GM06990 (cell line): ENCODE measurements at regions not wholly inside any gene's neighbourhood (a gene's known extent, or its start where the extent isn't known, plus 50 kb on each side); places are given as distances from the start of the nearest gene placed in this dataset.
A peak's percentile ranks its signal among the peaks of the same experiment; 100 is the strongest.

Experiments
- DNase-seq: peaks from one replicate; pipeline ENCODE4 v3.0.0-alpha.2; 2011; ENCODE audit not compliant: insufficient read length; ENCODE audit errors: extremely low read depth
- H3K27me3 ChIP-seq: replicated peaks from 2 replicates; pipeline ENCODE4 v1.6.0; 2011; ENCODE audit warnings: low read length; ENCODE audit not compliant: control insufficient read depth, insufficient read depth
- H3K36me3 ChIP-seq: 2 replicates; pipeline ENCODE4 v1.5.1; 2011; ENCODE audit warnings: low read length; ENCODE audit not compliant: control insufficient read depth, insufficient read depth
- H3K4me3 ChIP-seq: replicated peaks from 2 replicates; pipeline ENCODE4 v1.5.1; 2011; ENCODE audit warnings: low read depth, mild to moderate bottlenecking, control low read depth, low read length
- TF ChIP-seq, protein P1 (sequence below): IDR thresholded peaks from 2 replicates; pipeline ENCODE4 v1.5.1; 2011; ENCODE audit warnings: low read length, control low read depth, mild to moderate bottlenecking, inconsistent platforms; ENCODE audit not compliant: insufficient read depth, poor library complexity, severe bottlenecking

DNA sequence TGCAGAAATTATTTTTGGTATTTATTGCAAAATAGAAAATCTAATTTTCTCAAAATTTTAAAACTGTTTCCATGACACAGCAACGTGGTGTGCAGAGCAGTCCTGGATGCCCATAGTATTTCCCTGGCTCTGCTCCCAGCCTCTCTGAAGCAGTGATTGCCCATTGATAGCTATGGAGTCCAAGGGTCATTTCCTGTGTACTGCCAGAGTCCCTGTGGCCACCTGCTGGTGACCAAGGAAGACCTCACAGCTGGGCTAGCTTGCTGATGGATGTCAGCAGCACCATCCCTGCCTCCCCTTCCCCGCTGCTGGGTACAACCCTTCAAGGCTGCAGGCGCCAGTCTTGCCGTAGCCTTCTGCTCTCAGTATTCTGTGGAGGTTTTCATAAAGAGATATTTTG lies 184.1 kb downstream of the DIRAS2 start:
- Histone ChIP-seq H3K36me3 (no peaks in the 10 kb centered on the region; the same call in 1 of the 2 replicates), H3K27me3 (0 out of 2 replicates have a peak, but pooled peaks cover 1% of the 10 kb centered on the region), H3K4me3 (no peak overlapping the region)
- no peak for DNase-seq
- TF ChIP-seq, protein P1, sequence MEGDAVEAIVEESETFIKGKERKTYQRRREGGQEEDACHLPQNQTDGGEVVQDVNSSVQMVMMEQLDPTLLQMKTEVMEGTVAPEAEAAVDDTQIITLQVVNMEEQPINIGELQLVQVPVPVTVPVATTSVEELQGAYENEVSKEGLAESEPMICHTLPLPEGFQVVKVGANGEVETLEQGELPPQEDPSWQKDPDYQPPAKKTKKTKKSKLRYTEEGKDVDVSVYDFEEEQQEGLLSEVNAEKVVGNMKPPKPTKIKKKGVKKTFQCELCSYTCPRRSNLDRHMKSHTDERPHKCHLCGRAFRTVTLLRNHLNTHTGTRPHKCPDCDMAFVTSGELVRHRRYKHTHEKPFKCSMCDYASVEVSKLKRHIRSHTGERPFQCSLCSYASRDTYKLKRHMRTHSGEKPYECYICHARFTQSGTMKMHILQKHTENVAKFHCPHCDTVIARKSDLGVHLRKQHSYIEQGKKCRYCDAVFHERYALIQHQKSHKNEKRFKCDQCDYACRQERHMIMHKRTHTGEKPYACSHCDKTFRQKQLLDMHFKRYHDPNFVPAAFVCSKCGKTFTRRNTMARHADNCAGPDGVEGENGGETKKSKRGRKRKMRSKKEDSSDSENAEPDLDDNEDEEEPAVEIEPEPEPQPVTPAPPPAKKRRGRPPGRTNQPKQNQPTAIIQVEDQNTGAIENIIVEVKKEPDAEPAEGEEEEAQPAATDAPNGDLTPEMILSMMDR, result peak; percentile 20

DNA sequence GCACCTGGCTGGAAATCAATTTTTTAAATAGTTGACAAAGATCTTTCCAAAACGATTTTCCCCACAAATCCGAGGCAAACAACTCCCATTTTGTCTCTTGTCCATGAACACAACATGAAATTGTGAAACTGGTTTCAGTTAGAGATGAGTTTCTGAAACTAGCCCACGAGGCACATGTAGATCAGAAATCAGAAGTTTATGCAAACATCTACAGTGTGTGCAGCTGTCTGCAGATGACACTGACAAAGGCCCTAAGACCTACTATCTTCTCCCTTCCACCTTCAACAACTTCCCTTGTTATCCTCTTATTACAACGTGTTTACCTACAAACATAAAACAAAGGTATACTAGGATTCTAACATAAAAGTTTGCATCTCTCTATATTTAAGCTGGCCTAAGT lies 183.3 kb downstream of the DIRAS2 start:
- TF ChIP-seq, protein P1, result no peak
- DNase-seq, result no peak
- Histone ChIP-seq H3K36me3 (no peaks in the 10 kb centered on the region; the same call in 1 of the 2 replicates), H3K4me3 (no peak overlapping the region), H3K27me3 (0 out of 2 replicates have a peak, but pooled peaks cover 1% of the 10 kb centered on the region)

DNA sequence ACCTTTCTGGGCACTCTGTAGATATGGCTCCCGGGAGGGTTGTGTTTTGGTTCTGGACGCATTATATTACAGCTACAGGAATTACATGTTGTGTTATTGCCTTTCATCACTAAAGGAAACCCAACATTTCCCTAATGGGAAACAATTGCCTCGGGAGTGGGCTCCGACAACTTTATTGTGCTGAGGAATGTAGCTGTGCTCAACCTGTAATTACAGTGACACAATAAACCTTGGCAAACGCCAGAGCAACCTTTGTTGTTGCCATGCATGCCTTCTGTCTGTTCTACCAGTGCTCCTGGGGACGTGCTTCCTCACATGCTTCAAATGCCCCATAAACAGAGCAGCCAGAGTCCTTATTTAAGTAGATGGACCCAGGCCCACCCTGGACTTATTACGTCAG lies 182.4 kb downstream of the DIRAS2 start:
- Histone ChIP-seq H3K4me3 (no peak overlapping the region), H3K27me3 (0 out of 2 replicates have a peak, but pooled peaks cover 1% of the 10 kb centered on the region), H3K36me3 (no peaks in the 10 kb centered on the region; the same call in 1 of the 2 replicates)
- TF ChIP-seq, protein P1, result no peak
- no peak for DNase-seq

DNA sequence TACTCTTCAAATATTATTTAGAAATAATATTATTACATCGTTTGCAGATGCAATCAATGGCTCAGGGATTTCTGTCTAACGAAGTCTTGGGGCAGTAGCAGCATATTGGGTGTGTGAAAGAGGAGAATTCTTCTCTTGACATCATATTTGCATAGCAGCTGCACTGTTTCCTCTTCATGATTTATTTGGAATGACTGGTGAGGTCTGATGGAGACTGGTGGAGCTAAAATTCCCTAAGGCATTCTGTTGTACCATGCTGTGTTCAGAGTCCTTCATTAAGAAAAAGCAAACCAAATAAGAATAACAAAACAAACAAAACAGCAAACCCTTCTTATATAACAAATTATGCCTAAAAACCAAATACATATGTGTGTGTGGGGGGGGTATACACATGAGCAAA lies 177.6 kb downstream of the DIRAS2 start:
- H3K27me3 ChIP-seq, result no peaks in the 10 kb centered on the region; the same call in 1 of the 2 replicates
- H3K4me3 ChIP-seq, result no peak overlapping the region
- H3K36me3 ChIP-seq, result no peaks in the 10 kb centered on the region
- TF ChIP-seq, protein P1, result no peak
- DNase-seq, result no peak

DNA sequence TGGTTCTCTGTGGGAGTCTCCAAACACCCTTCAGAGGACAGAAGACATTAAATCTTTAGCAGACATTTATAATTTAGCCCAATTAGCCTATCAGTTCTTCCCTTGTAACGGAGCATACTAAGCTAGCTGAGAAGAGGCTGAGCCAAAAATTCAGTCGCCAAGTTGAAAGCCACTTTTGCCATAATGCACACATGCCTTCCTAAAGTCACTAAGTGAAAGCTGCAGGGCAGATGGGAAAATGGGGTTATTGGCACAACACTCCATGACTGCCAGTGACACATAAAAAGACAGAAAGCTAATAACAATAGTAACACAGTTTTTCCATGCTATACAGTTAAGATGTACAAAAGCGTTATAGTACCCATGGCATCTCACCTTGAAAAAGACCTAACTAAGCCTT lies 176.2 kb downstream of the DIRAS2 start:
- no peak for DNase-seq
- Histone ChIP-seq H3K27me3 (no peaks in the 10 kb centered on the region; the same call in 1 of the 2 replicates), H3K4me3 (no peak overlapping the region), H3K36me3 (no peaks in the 10 kb centered on the region)
- TF ChIP-seq, protein P1, result no peak

DNA sequence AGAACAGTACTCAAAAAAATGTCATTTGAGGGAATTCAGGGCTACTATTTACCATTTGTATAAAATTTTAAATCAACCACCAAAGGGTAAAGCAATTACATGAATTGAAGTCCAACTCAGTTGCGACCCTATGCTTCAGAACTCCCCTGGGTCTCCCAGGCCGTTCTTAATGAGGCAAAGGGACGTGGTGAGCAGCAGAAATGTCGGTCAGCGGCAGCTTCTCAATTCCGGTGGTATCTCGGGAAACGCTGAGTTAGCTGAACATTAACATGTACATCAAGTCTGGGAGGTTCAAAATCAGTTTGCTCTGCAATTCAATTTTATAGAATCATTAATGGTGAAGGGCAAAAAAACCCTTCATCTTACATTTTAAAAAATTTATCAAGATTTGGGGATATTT lies 173.2 kb downstream of the DIRAS2 start:
- Histone ChIP-seq H3K27me3 (no peaks in the 10 kb centered on the region; the same call in 1 of the 2 replicates), H3K36me3 (no peaks in the 10 kb centered on the region), H3K4me3 (no peak overlapping the region)
- no peak for DNase-seq
- TF ChIP-seq, protein P1, result no peak
